Left lobe of liver (tissue), 2 donors: ENCODE measurements at regions not wholly inside any gene's neighbourhood (a gene's known extent, or its start where the extent isn't known, plus 50 kb on each side); places are given as distances from the start of the nearest gene placed in this dataset.
A peak's percentile ranks its signal among the peaks of the same experiment; 100 is the strongest.

Experiments
- ATAC-seq: fragments of 200-7000 bp; cut with Tn5 transposase; one replicate; pipeline ENCODE4 v1.9.1; 2020; ENCODE audit warnings: mild to moderate bottlenecking, moderate library complexity
- DNase-seq: peaks from one replicate; pipeline ENCODE4 v3.0.0-alpha.2; 2020; ENCODE audit warnings: low spot score
- donor health status: DM: no; HTN: no; CAD: no; lungs with moderate emphysema.
- donor health status: DM: no; HTN: yes; CAD: no.

- DNase-seq, result peak; percentile 52
- ATAC-seq, result peak; percentile 74
Observed at GRCh38 chr9:107548298-107549142, 59.0 kb upstream of the KLF4 start.

- no peak for DNase-seq
- ATAC-seq, result peak; percentile 29
Observed at GRCh38 chr9:107547772-107548297, 58.3 kb upstream of the KLF4 start.

- DNase-seq (no peak), ATAC-seq (peak; percentile 25)
Observed at GRCh38 chr9:107547303-107547702, 57.7 kb upstream of the KLF4 start.

- DNase-seq (no peak), ATAC-seq (peak; percentile 83)
Observed at GRCh38 chr9:107546859-107547258, 57.3 kb upstream of the KLF4 start.

- ATAC-seq (no peak), DNase-seq (no peak)
Observed at GRCh38 chr9:107545036-107545435, 55.5 kb upstream of the KLF4 start.

GRCh38 chr9:107542411-107543157 lies 53.0 kb upstream of the KLF4 start:
- ATAC-seq (no peak), DNase-seq (no peak)

GRCh38 chr9:107541523-107541922 lies 52.0 kb upstream of the KLF4 start:
- no peak for ATAC-seq

GRCh38 chr9:107540164-107540561 lies 50.6 kb upstream of the KLF4 start:
- ATAC-seq (peak; percentile 48), DNase-seq (no peak)

More at GRCh38 chr9:107541523-107541922, 52.0 kb upstream of the KLF4 start:
- DNase-seq, result no peak

GRCh38 chr9:107539427-107540163 lies 50.0 kb upstream of the KLF4 start:
- DNase-seq (no peak), ATAC-seq (no peak)
